ENCODE measurements at regions not wholly inside any gene's neighbourhood (a gene's known extent, or its start where the extent isn't known, plus 50 kb on each side); places are given as distances from the start of the nearest gene placed in this dataset.
A peak's percentile ranks its signal among the peaks of the same experiment; 100 is the strongest.

- DNase-seq = no peak
Measured at GRCh38 chr6:108751851-108752732, 96.1 kb upstream of the ARMC2 start.

GRCh38 chr6:108752733-108753590 is 95.3 kb upstream of the ARMC2 start:
- no peak for DNase-seq

GRCh38 chr6:108755257-108756240 is 92.7 kb upstream of the ARMC2 start:
- DNase-seq = no peak

- DNase-seq = no peak
Measured at GRCh38 chr6:108757357-108757756, 90.9 kb upstream of the ARMC2 start.

- DNase-seq = no peak
Measured at GRCh38 chr6:108758884-108759283, 89.3 kb upstream of the ARMC2 start.

- peak; percentile 15 to 46 for DNase-seq
Measured at GRCh38 chr6:108760126-108761050, 87.8 kb upstream of the ARMC2 start.

- no peak for DNase-seq
Measured at GRCh38 chr6:108762394-108762793, 85.8 kb upstream of the ARMC2 start.

GRCh38 chr6:108763931-108764579 is 84.2 kb upstream of the ARMC2 start:
- DNase-seq = no peak

GRCh38 chr6:108764580-108764950 is 83.7 kb upstream of the ARMC2 start:
- DNase-seq = no peak

GRCh38 chr6:108765495-108765894 is 82.7 kb upstream of the ARMC2 start:
- no peak for DNase-seq

GRCh38 chr6:108766419-108766818 is 81.8 kb upstream of the ARMC2 start:
- DNase-seq = no peak

GRCh38 chr6:108766886-108767285 is 81.3 kb upstream of the ARMC2 start:
- DNase-seq = no peak

- no peak for DNase-seq
Measured at GRCh38 chr6:108767418-108768165, 80.6 kb upstream of the ARMC2 start.

- DNase-seq = no peak
Measured at GRCh38 chr6:108768166-108768555, 80.1 kb upstream of the ARMC2 start.

- no peak for DNase-seq
Measured at GRCh38 chr6:108768792-108769524, 79.3 kb upstream of the ARMC2 start.

GRCh38 chr6:108771421-108771820 is 76.8 kb upstream of the ARMC2 start:
- DNase-seq = no peak

- DNase-seq = no peak
Measured at GRCh38 chr6:108774555-108774954, 73.7 kb upstream of the ARMC2 start.

GRCh38 chr6:108777536-108777935 is 70.7 kb upstream of the ARMC2 start:
- DNase-seq = no peak

- no peak for DNase-seq
Measured at GRCh38 chr6:108778421-108779186, 69.6 kb upstream of the ARMC2 start.

Measured in SHP77 (cell line).